ENCODE measurements at regions not wholly inside any gene's neighbourhood (a gene's known extent, or its start where the extent isn't known, plus 50 kb on each side); places are given as distances from the start of the nearest gene placed in this dataset.

DNA sequence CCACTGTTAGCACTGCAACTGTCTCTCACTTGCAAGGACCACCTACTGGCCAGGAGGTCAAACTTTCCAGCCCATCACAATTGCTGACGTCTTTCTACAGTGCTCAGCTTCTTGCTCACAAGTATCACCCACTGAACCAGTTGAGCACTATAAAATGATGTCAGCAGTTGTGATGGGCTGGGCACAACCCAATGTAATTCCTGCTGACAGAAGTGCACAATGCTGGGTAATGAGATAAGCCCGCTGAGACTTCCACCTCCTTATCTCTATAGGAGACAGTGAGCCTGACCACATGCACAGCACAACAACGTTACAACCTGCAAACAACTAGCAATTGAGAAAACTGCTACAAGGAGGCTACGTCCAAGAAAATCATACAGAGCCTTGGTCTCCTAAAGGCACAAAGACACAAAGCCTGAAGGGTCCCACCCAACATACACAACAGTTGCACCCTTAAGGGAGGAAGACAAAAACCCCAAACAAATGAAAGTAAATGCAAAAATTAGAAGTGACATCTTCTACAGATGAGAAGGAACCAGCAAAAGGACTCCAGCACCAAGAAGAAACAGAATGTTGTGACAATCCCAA lies 273.2 kb downstream of the LIG4 start:
- no peak overlapping the region for H3K4me3 Mint-ChIP-seq
- ATAC-seq: no peak
- POLR2A ChIA-PET: interaction anchor here (0.9 kb wide), 1 partner anchor 36 kb away, joined by 8 read pairs; no protein-coding TSS in a partner anchor
- H3K36me3 Mint-ChIP-seq: no peaks in the 10 kb centered on the region
- no peaks in the 10 kb centered on the region for H3K27me3 Mint-ChIP-seq (ENCODE audit: low read depth)
- no peaks in the 10 kb centered on the region for H3K9me3 Mint-ChIP-seq
- CTCF ChIA-PET: no interaction called here
- TF ChIP-seq HMGA2 (CRISPR knock-in tag; IDR thresholded peaks at IDR 0.05) (no peak), CREM (CRISPR knock-in tag; IDR thresholded peaks at IDR 0.05) (no peak), SP1 (CRISPR knock-in tag; conservative IDR thresholded peaks at IDR 0.05) (no peak), IRF2 (CRISPR knock-in tag; IDR thresholded peaks at IDR 0.05; ENCODE audit: borderline replicate concordance, low read depth) (no peak), OVOL2 (CRISPR knock-in tag; IDR thresholded peaks at IDR 0.05; ENCODE audit: borderline replicate concordance) (no peak), ZNF232 (CRISPR knock-in tag; IDR thresholded peaks at IDR 0.05) (no peak), ATF1 (CRISPR knock-in tag; IDR thresholded peaks at IDR 0.05) (no peak), GRHL2 (CRISPR knock-in tag; IDR thresholded peaks at IDR 0.05; ENCODE audit: insufficient replicate concordance, severe bottlenecking) (no peak), MXD4 (CRISPR knock-in tag; IDR thresholded peaks at IDR 0.05; ENCODE audit: borderline replicate concordance) (no peak), KAT7 (CRISPR knock-in tag; IDR thresholded peaks at IDR 0.05; ENCODE audit: borderline replicate concordance) (no peak), JAZF1 (CRISPR knock-in tag; IDR thresholded peaks at IDR 0.05) (no peak), ESRRA (CRISPR knock-in tag; IDR thresholded peaks at IDR 0.05; ENCODE audit: borderline replicate concordance) (no peak)
- TF ChIP-seq, protein P1, sequence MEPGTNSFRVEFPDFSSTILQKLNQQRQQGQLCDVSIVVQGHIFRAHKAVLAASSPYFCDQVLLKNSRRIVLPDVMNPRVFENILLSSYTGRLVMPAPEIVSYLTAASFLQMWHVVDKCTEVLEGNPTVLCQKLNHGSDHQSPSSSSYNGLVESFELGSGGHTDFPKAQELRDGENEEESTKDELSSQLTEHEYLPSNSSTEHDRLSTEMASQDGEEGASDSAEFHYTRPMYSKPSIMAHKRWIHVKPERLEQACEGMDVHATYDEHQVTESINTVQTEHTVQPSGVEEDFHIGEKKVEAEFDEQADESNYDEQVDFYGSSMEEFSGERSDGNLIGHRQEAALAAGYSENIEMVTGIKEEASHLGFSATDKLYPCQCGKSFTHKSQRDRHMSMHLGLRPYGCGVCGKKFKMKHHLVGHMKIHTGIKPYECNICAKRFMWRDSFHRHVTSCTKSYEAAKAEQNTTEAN (CRISPR knock-in tag; IDR thresholded peaks at IDR 0.05): no peak
- TF ChIP-seq, protein P2, sequence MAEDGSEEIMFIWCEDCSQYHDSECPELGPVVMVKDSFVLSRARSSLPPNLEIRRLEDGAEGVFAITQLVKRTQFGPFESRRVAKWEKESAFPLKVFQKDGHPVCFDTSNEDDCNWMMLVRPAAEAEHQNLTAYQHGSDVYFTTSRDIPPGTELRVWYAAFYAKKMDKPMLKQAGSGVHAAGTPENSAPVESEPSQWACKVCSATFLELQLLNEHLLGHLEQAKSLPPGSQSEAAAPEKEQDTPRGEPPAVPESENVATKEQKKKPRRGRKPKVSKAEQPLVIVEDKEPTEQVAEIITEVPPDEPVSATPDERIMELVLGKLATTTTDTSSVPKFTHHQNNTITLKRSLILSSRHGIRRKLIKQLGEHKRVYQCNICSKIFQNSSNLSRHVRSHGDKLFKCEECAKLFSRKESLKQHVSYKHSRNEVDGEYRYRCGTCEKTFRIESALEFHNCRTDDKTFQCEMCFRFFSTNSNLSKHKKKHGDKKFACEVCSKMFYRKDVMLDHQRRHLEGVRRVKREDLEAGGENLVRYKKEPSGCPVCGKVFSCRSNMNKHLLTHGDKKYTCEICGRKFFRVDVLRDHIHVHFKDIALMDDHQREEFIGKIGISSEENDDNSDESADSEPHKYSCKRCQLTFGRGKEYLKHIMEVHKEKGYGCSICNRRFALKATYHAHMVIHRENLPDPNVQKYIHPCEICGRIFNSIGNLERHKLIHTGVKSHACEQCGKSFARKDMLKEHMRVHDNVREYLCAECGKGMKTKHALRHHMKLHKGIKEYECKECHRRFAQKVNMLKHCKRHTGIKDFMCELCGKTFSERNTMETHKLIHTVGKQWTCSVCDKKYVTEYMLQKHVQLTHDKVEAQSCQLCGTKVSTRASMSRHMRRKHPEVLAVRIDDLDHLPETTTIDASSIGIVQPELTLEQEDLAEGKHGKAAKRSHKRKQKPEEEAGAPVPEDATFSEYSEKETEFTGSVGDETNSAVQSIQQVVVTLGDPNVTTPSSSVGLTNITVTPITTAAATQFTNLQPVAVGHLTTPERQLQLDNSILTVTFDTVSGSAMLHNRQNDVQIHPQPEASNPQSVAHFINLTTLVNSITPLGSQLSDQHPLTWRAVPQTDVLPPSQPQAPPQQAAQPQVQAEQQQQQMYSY (CRISPR knock-in tag; IDR thresholded peaks at IDR 0.05): no peak
- TF ChIP-seq, protein P3, sequence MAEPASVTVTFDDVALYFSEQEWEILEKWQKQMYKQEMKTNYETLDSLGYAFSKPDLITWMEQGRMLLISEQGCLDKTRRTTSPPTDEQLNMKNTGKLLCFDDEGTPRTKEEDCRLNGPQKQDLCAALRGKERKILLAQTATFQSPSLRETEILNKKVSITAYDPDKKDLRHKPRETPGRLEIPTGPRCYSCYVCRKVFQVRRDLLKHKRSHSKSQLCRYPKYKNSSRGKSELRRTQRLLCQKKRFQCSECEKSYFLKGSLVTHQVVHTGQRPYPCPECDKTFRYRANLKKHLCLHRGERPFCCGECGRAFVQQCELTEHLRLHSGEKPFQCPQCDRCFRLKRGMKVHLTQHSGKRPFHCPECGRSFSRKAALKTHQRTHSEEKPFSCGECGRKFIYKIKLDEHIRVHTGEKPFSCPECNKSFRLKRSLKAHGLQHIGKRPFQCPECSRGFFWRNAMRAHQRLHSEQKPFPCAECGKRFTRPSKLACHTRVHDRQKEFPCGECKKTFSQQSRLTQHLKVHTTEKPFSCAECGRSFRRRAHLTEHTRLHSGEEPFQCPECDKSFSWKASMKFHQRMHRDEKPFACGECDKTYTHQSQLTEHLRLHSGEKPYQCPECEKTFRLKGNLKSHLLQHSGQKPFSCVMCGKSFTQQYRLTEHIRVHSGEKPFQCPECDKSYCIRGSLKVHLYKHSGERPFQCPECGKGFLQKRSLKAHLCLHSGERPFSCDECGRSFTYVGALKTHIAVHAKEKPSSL (CRISPR knock-in tag; conservative IDR thresholded peaks at IDR 0.05): no peak
- H3K27ac Mint-ChIP-seq: no peak overlapping the region
- no peaks in the 10 kb centered on the region for H3K4me1 Mint-ChIP-seq
- DNase-seq (ENCODE audit: low spot score): no peak

DNA sequence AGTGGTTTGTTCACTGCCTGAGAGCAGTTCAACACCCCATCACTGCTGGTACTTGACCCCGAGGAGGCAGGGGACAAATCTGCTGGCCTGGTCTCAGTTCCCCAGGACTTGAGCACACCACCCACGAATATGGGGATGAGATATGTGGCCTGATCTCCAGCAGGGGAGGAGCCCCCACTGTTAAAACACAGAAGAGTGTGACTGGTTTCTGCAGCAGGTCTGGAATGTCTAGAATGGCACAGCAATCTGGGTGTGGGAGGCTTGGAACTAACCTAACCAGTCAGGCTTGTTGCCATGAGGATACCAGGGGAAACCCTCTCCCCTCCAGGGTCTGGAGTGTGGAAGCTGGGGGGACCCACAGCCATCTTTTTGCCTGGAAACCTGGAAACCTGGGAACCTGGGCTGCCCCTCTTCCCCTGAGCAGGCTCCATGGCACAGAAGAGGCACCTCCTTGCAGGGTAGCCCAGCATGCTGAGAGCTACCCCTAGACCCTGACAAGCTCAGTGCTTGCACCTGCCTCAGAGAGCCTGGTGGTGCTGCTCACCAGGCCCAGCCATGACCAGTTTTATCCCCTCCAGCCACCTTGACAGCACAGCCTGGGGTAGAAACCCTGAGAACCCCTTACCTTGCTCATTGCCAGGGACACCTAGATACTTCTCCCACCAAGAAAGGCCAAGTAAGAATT lies 273.8 kb downstream of the LIG4 start:
- Mint-ChIP-seq H3K27me3 (ENCODE audit: low read depth) (no peaks in the 10 kb centered on the region), H3K9me3 (no peaks in the 10 kb centered on the region), H3K4me1 (no peaks in the 10 kb centered on the region), H3K36me3 (no peaks in the 10 kb centered on the region), H3K27ac (no peak overlapping the region), H3K4me3 (no peak overlapping the region)
- POLR2A ChIA-PET: no interaction called here
- no peak for DNase-seq (ENCODE audit: low spot score)
- CTCF ChIA-PET: no interaction called here
- peak; percentile 36; the same call in 1 of the 2 replicates for ATAC-seq
- TF ChIP-seq GABPB1 (CRISPR knock-in tag; IDR thresholded peaks at IDR 0.05) (no peak), TEAD1 (CRISPR knock-in tag; IDR thresholded peaks at IDR 0.05) (no peak), TCF7 (CRISPR knock-in tag; IDR thresholded peaks at IDR 0.05; ENCODE audit: low read depth) (no peak), ETV6 (CRISPR knock-in tag; IDR thresholded peaks at IDR 0.05) (no peak)
- TF ChIP-seq, protein P4, sequence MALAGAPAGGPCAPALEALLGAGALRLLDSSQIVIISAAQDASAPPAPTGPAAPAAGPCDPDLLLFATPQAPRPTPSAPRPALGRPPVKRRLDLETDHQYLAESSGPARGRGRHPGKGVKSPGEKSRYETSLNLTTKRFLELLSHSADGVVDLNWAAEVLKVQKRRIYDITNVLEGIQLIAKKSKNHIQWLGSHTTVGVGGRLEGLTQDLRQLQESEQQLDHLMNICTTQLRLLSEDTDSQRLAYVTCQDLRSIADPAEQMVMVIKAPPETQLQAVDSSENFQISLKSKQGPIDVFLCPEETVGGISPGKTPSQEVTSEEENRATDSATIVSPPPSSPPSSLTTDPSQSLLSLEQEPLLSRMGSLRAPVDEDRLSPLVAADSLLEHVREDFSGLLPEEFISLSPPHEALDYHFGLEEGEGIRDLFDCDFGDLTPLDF (CRISPR knock-in tag; IDR thresholded peaks at IDR 0.05): no peak
- TF ChIP-seq, protein P5, sequence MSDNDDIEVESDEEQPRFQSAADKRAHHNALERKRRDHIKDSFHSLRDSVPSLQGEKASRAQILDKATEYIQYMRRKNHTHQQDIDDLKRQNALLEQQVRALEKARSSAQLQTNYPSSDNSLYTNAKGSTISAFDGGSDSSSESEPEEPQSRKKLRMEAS (CRISPR knock-in tag; IDR thresholded peaks at IDR 0.05): no peak
- TF ChIP-seq, protein P1 (CRISPR knock-in tag; IDR thresholded peaks at IDR 0.05): no peak
- TF ChIP-seq, protein P2 (CRISPR knock-in tag; IDR thresholded peaks at IDR 0.05): no peak
